RWPE2 (cell line): ENCODE measurements at regions not wholly inside any gene's neighbourhood (a gene's known extent, or its start where the extent isn't known, plus 50 kb on each side); places are given as distances from the start of the nearest gene placed in this dataset.

Experiments
- ATAC-seq: fragments of 200-7000 bp; cut with Tn5 transposase; 3 replicates; pipeline ENCODE4 v1.9.1; 2021; ENCODE audit warnings: low read depth
- DNase-seq: peaks from one replicate; pipeline ENCODE4 v3.0.0-alpha.2; 2020; ENCODE audit warnings: low spot score
- H3K27ac ChIP-seq: fragments of 450-650 bp; 2 replicates; pipeline ENCODE4 v1.5.1; 2017; ENCODE audit warnings: mild to moderate bottlenecking; ENCODE audit not compliant: poor library complexity, severe bottlenecking
- H3K27me3 ChIP-seq: fragments of 250-450 bp; sonication (Bioruptor Pico); 2 replicates; pipeline ENCODE4 v1.5.1; 2021; ENCODE audit warnings: mild to moderate bottlenecking, moderate library complexity; ENCODE audit not compliant: insufficient read depth, poor library complexity, severe bottlenecking
- H3K36me3 ChIP-seq: fragments of 250-450 bp; sonication (Bioruptor Pico); 2 replicates; pipeline ENCODE4 v1.5.1; 2020; ENCODE audit warnings: low read depth, mild to moderate bottlenecking, moderate library complexity
- H3K4me1 ChIP-seq: fragments of 250-450 bp; sonication (Bioruptor Pico); 2 replicates; pipeline ENCODE4 v1.5.1; 2021; ENCODE audit warnings: mild to moderate bottlenecking, moderate library complexity; ENCODE audit not compliant: insufficient read depth, poor library complexity, severe bottlenecking
- H3K4me3 ChIP-seq: fragments of 250-450 bp; sonication (Bioruptor Pico); 2 replicates; pipeline ENCODE4 v1.5.1; 2021; ENCODE audit warnings: mild to moderate bottlenecking, moderate library complexity; ENCODE audit not compliant: severe bottlenecking
- H3K9me3 ChIP-seq: fragments of 250-450 bp; sonication (Bioruptor Pico); 2 replicates; pipeline ENCODE4 v1.5.1; 2021; ENCODE audit warnings: mild to moderate bottlenecking, moderate library complexity; ENCODE audit not compliant: severe bottlenecking
- CTCF ChIP-seq: fragments of 450-650 bp; IDR thresholded peaks from one replicate; pipeline ENCODE4 v1.5.1; 2017; ENCODE audit warnings: mild to moderate bottlenecking, moderate library complexity; ENCODE audit not compliant: poor library complexity, severe bottlenecking

DNA sequence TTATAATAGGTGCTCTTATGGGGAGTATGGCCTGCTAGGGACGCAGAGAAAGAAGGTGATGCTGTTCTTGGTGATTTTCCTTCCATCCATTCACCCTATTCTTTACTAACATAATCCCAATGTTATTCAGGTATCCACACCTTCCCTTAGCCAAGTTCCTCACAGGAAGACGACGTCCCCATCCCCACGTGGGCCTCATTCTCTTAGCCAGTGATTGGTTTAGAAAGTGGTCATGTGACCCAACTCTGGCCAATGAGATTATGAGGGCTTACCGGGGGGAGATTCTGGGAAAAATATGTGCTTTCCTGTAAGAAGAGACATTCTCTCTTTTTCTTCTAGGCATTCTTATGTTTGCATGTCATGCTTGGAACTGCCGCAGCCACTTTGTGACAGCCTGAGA lies 474.7 kb downstream of the HAPSTR1 start:
- H3K36me3 ChIP-seq = no peaks in the 10 kb centered on the region
- DNase-seq = no peak
- ATAC-seq = no peak
- peaks cover 1% of the 10 kb centered on the region for H3K9me3 ChIP-seq
- no peaks in the 10 kb centered on the region for H3K4me1 ChIP-seq
- no peak for TF ChIP-seq CTCF
- H3K4me3 ChIP-seq = no peak overlapping the region
- no peak overlapping the region for H3K27ac ChIP-seq
- H3K27me3 ChIP-seq = no peaks in the 10 kb centered on the region

GRCh38 chr16:9567666-9568065 lies 476.2 kb downstream of the HAPSTR1 start:
- no peaks in the 10 kb centered on the region for H3K36me3 ChIP-seq
- TF ChIP-seq CTCF = no peak
- H3K27ac ChIP-seq = no peak overlapping the region
- no peak overlapping the region for H3K4me3 ChIP-seq
- DNase-seq (no peak), ATAC-seq (no peak)
- peaks cover 1% of the 10 kb centered on the region for H3K9me3 ChIP-seq
- no peaks in the 10 kb centered on the region for H3K27me3 ChIP-seq
- no peaks in the 10 kb centered on the region for H3K4me1 ChIP-seq

DNA sequence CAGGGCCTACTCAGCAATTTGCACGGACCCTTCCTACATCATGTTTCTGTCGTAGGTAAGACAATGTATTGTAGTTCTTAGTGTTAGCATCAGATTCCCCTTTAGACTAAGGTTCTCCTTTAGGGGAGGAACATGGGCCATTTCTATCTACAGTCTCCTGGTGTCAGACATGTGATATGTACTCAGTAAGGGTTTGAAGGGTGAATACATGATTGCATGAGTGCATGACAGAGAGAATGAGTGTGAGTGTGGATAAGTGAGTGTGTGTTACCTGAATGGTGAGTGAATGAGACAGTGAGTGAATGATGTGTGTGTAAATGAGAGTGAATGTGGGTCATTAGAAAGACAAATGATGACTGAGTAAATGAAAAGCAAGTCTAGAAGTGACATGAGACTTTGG lies 476.8 kb downstream of the HAPSTR1 start:
- H3K9me3 ChIP-seq = peaks cover 1% of the 10 kb centered on the region
- ATAC-seq (no peak), DNase-seq (no peak)
- no peaks in the 10 kb centered on the region for H3K27me3 ChIP-seq
- TF ChIP-seq CTCF = no peak
- H3K36me3 ChIP-seq = no peaks in the 10 kb centered on the region
- no peak overlapping the region for H3K27ac ChIP-seq
- H3K4me3 ChIP-seq = no peak overlapping the region
- H3K4me1 ChIP-seq = no peaks in the 10 kb centered on the region

- peaks cover 1% of the 10 kb centered on the region for H3K9me3 ChIP-seq
- no peak for TF ChIP-seq CTCF
- DNase-seq = no peak
Observed at GRCh38 chr16:9570521-9570920, 479.1 kb downstream of the HAPSTR1 start.

GRCh38 chr16:9578459-9578858 lies 487.0 kb downstream of the HAPSTR1 start:
- Histone ChIP-seq H3K27me3 (no peaks in the 10 kb centered on the region), H3K36me3 (no peaks in the 10 kb centered on the region), H3K27ac (no peak overlapping the region), H3K4me1 (no peaks in the 10 kb centered on the region), H3K9me3 (no peaks in the 10 kb centered on the region), H3K4me3 (no peak overlapping the region)
- ATAC-seq = no peak
- TF ChIP-seq CTCF = no peak
- no peak for DNase-seq

More at GRCh38 chr16:9570521-9570920, 479.1 kb downstream of the HAPSTR1 start:
- Histone ChIP-seq H3K4me3 (no peak overlapping the region), H3K27ac (no peak overlapping the region), H3K36me3 (no peaks in the 10 kb centered on the region), H3K4me1 (no peaks in the 10 kb centered on the region), H3K27me3 (no peaks in the 10 kb centered on the region)
- ATAC-seq = no peak
